ENCODE measurements at regions not wholly inside any gene's neighbourhood (a gene's known extent, or its start where the extent isn't known, plus 50 kb on each side); places are given as distances from the start of the nearest gene placed in this dataset.

- Mint-ChIP-seq H3K4me3 (no peak overlapping the region), H3K9me3 (ENCODE audit: insufficient read depth) (no peaks in the 10 kb centered on the region), H3K27ac (no peak overlapping the region), H3K27me3 (peaks cover 7% of the 10 kb centered on the region), H3K4me1 (no peaks in the 10 kb centered on the region)
- Histone ChIP-seq H3K79me2 (ENCODE audit: control insufficient read depth, insufficient read depth, low read length) (no peaks in the 10 kb centered on the region), H3K9ac (ENCODE audit: low read length) (no peak overlapping the region), H3K4me1 (ENCODE audit: control insufficient read depth in 2 of 2, insufficient read depth in 2 of 2, low read length in 2 of 2) (no peaks in the 10 kb centered on the region), H2AFZ (ENCODE audit: insufficient read depth, low read depth, low read length, poor library complexity, severe bottlenecking) (no peak overlapping the region), H3K36me3 (replicated peaks in 1 of 2; ENCODE audit: control extremely low read depth in 1 of 2, control insufficient read depth in 1 of 2, extremely low read depth in 1 of 2, insufficient read depth in 2 of 2, low read length in 1 of 2) (no peaks in the 10 kb centered on the region), H4K20me1 (ENCODE audit: control insufficient read depth, insufficient read depth, low read length, poor library complexity, severe bottlenecking) (no peaks in the 10 kb centered on the region), H3K27me3 (replicated peaks in 1 of 4; ENCODE audit: control extremely low read depth in 1 of 4, control insufficient read depth in 3 of 4, insufficient read depth in 4 of 4, low read length in 3 of 4) (peaks cover 0 to under 1% (median 0%) of the 10 kb centered on the region in 4 experiments), H3K4me2 (replicated peaks; ENCODE audit: low read depth, low read length, poor library complexity, severe bottlenecking) (no peak overlapping the region), H3K9me3 (ENCODE audit: control extremely low read depth in 1 of 3, control insufficient read depth in 2 of 3, insufficient read depth in 1 of 3, low read length in 2 of 3) (no peaks in the 10 kb centered on the region), H3K27ac (ENCODE audit: low read length in 2 of 2) (no peak overlapping the region), H3K4me3 (ENCODE audit: control extremely low read depth in 1 of 5, extremely low read depth in 1 of 5, insufficient read depth in 1 of 5, low read depth in 2 of 5, low read length in 4 of 5) (no peak overlapping the region)
- ATAC-seq (ENCODE audit: low read depth), result no peak
- TF ChIP-seq CTCF (IDR thresholded peaks at IDR 0.05) (no peak), EZH2 (IDR thresholded peaks at IDR 0.05; ENCODE audit: borderline replicate concordance, insufficient read depth, low read depth, low read length, poor library complexity, severe bottlenecking) (no peak)
- POLR2A ChIA-PET, result no interaction called here
- no peak for DNase-seq
- WGBS (ENCODE audit: insufficient coverage), result 75% methylated on average over 1 of the region's 1 CpG
- intact Hi-C loops (cut with micrococcal nuclease), result no loop called here
- CTCF ChIA-PET, result no interaction called here
These were observed 149.8 kb downstream of the DACT1 start for GRCh38 chr14:58787592-58787991.

GRCh38 chr14:58788655-58789503 lies 151.1 kb downstream of the DACT1 start:
- Histone ChIP-seq H3K36me3 (replicated peaks in 1 of 2; ENCODE audit: control extremely low read depth in 1 of 2, control insufficient read depth in 1 of 2, extremely low read depth in 1 of 2, insufficient read depth in 2 of 2, low read length in 1 of 2) (no peaks in the 10 kb centered on the region), H4K20me1 (ENCODE audit: control insufficient read depth, insufficient read depth, low read length, poor library complexity, severe bottlenecking) (no peaks in the 10 kb centered on the region), H3K27me3 (replicated peaks in 1 of 4; ENCODE audit: control extremely low read depth in 1 of 4, control insufficient read depth in 3 of 4, insufficient read depth in 4 of 4, low read length in 3 of 4) (peaks cover 0 to 4% (median 1%) of the 10 kb centered on the region in 4 experiments), H2AFZ (ENCODE audit: insufficient read depth, low read depth, low read length, poor library complexity, severe bottlenecking) (no peak overlapping the region), H3K4me2 (replicated peaks; ENCODE audit: low read depth, low read length, poor library complexity, severe bottlenecking) (no peak overlapping the region), H3K9ac (ENCODE audit: low read length) (no peak overlapping the region), H3K9me3 (ENCODE audit: control extremely low read depth in 1 of 3, control insufficient read depth in 2 of 3, insufficient read depth in 1 of 3, low read length in 2 of 3) (no peaks in the 10 kb centered on the region), H3K27ac (ENCODE audit: low read length in 2 of 2) (no peak overlapping the region), H3K4me1 (ENCODE audit: control insufficient read depth in 2 of 2, insufficient read depth in 2 of 2, low read length in 2 of 2) (no peaks in the 10 kb centered on the region), H3K79me2 (ENCODE audit: control insufficient read depth, insufficient read depth, low read length) (no peaks in the 10 kb centered on the region), H3K4me3 (ENCODE audit: control extremely low read depth in 1 of 5, extremely low read depth in 1 of 5, insufficient read depth in 1 of 5, low read depth in 2 of 5, low read length in 4 of 5) (no peak overlapping the region)
- ChIA-PET POLR2A (no interaction called here), CTCF (no interaction called here)
- Mint-ChIP-seq H3K9me3 (ENCODE audit: insufficient read depth) (no peaks in the 10 kb centered on the region), H3K4me1 (no peaks in the 10 kb centered on the region), H3K27me3 (peaks cover 7% of the 10 kb centered on the region), H3K4me3 (no peak overlapping the region), H3K27ac (no peak overlapping the region)
- 100% methylated on average over 1 of the region's 4 CpGs for WGBS (ENCODE audit: insufficient coverage)
- DNase-seq (no peak), ATAC-seq (ENCODE audit: low read depth) (no peak)
- intact Hi-C loops (cut with micrococcal nuclease), result no loop called here
- TF ChIP-seq EZH2 (IDR thresholded peaks at IDR 0.05; ENCODE audit: borderline replicate concordance, insufficient read depth, low read depth, low read length, poor library complexity, severe bottlenecking), result no peak
- no peak for TF ChIP-seq CTCF (IDR thresholded peaks at IDR 0.05)

All from B cell (primary cell).